Lung (tissue), 11 donors: ENCODE measurements at regions not wholly inside any gene's neighbourhood (a gene's known extent, or its start where the extent isn't known, plus 50 kb on each side); places are given as distances from the start of the nearest gene placed in this dataset.

ENCODE experiments used
- ATAC-seq: fragments of 200-7000 bp; cut with Tn5 transposase; one replicate; pipeline ENCODE4 v1.9.1; 2020; ENCODE audit warnings: moderate number of reproducible peaks; ENCODE audit not compliant: insufficient read depth, low FRiP score
- DNase-seq, 3 donors: peaks; one replicate each; pipeline ENCODE4 v3.0.0-alpha.2; 2013 to 2017
- H3K27ac ChIP-seq, 2 donors: one replicate each; pipeline ENCODE4 v1.5.1; 2013; ENCODE audit warnings: mild to moderate bottlenecking in 2 of 2, moderate library complexity in 2 of 2, control low read depth in 1 of 2, inconsistent platforms in 1 of 2, low read depth in 1 of 2, low read length in 1 of 2
- H3K27me3 ChIP-seq, 3 donors: one replicate each; pipeline ENCODE4 v1.5.1; 2013; ENCODE audit warnings: low read length in 2 of 3; ENCODE audit not compliant: control insufficient read depth in 3 of 3, insufficient read depth in 3 of 3
- H3K36me3 ChIP-seq, 4 donors: one replicate each; pipeline ENCODE4 v1.5.1; 2013; ENCODE audit warnings: low read length in 4 of 4, mild to moderate bottlenecking in 1 of 4, moderate library complexity in 1 of 4; ENCODE audit not compliant: control insufficient read depth in 4 of 4, insufficient read depth in 4 of 4
- H3K4me1 ChIP-seq, 5 donors: one replicate each; pipeline ENCODE4 v1.5.1; 2013; ENCODE audit warnings: low read length in 5 of 5, mild to moderate bottlenecking in 2 of 5, moderate library complexity in 1 of 5; ENCODE audit not compliant: control insufficient read depth in 5 of 5, insufficient read depth in 5 of 5
- H3K4me3 ChIP-seq: one replicate; pipeline ENCODE4 v1.5.1; 2013; ENCODE audit warnings: mild to moderate bottlenecking, control low read depth, moderate library complexity
- H3K9ac ChIP-seq, 2 donors: one replicate each; pipeline ENCODE4 v1.5.1; 2013; ENCODE audit warnings: low read length in 2 of 2, control low read depth in 1 of 2; ENCODE audit not compliant: insufficient read depth in 1 of 2
- H3K9me3 ChIP-seq, 4 donors: one replicate each; pipeline ENCODE4 v1.5.1; 2013; ENCODE audit warnings: low read length in 3 of 4, mild to moderate bottlenecking in 1 of 4, moderate library complexity in 1 of 4; ENCODE audit not compliant: control insufficient read depth in 4 of 4, insufficient read depth in 3 of 4
- CTCF ChIP-seq: IDR thresholded peaks from 2 replicates; pipeline ENCODE4 v1.5.1; 2012; ENCODE audit warnings: mild to moderate bottlenecking; ENCODE audit errors: control extremely low read depth, extremely low read depth
- WGBS, 2 donors: extraction: QIAGEN DNeasy Blood & Tissue Kit; methylation state at CpG; one replicate each; pipeline ENCODE4 v1.1.7; 2013; 5-methylcytosine and 5-hydroxymethylcytosine counted together
- donor health status: control.
- donor health status: control.
- donor health status: Bipolar disorder and iron deficiency.
- donor health status: healthy.
- donor health status: DM: yes; HTN: yes; CAD: no.

GRCh38 chr6:134523051-134523450, 205.1 kb upstream of the SGK1 start:
- Histone ChIP-seq H3K9ac (no peak overlapping the region), H3K4me3 (no peak overlapping the region), H3K36me3 (no peaks in the 10 kb centered on the region), H3K27me3 (no peaks in the 10 kb centered on the region), H3K9me3 (no peaks in the 10 kb centered on the region), H3K27ac (no peak overlapping the region), H3K4me1 (peaks cover 1 to 22% (median 12%) of the 10 kb centered on the region in 5 donors)
- ATAC-seq (no peak), DNase-seq (no peak)
- 90 to 96% methylated on average over 1 of the region's 1 CpG for whole genome bisulfite sequencing, 2 donors
- no peak for TF ChIP-seq CTCF

DNA sequence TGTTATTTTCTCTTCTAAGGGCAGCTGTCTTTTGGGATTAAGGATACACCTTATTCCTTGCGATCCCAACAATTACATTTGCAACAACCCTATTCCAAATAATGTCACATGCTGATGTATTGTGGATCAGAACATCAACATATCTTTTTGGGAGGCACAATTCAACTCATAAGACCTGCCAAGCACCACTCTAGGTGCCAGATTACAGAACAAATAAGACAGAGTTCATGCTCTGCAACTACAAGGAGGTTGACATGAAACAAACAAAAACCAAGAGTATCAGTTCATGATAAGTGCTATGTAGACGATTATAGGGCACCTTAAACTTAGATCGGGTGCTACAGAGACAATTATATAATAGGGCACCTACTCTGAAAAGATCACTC, 203.2 kb upstream of the SGK1 start:
- ATAC-seq (no peak), DNase-seq (no peak)
- WGBS, 2 donors, result 74 to 77% methylated on average over 3 of the region's 3 CpGs
- Histone ChIP-seq H3K9ac (no peak overlapping the region), H3K4me3 (no peak overlapping the region), H3K27ac (no peak overlapping the region), H3K36me3 (no peaks in the 10 kb centered on the region), H3K9me3 (no peaks in the 10 kb centered on the region), H3K27me3 (no peaks in the 10 kb centered on the region), H3K4me1 (peaks cover 1 to 33% (median 10%) of the 10 kb centered on the region in 5 donors)
- no peak for TF ChIP-seq CTCF

GRCh38 chr6:134520181-134521115, 202.5 kb upstream of the SGK1 start:
- ATAC-seq, result no peak
- Histone ChIP-seq H3K4me3 (no peak overlapping the region), H3K4me1 (peaks cover 1 to 33% (median 8%) of the 10 kb centered on the region in 5 donors), H3K36me3 (no peaks in the 10 kb centered on the region), H3K27me3 (no peaks in the 10 kb centered on the region), H3K9me3 (no peaks in the 10 kb centered on the region), H3K9ac (no peak overlapping the region), H3K27ac (no peak overlapping the region)
- TF ChIP-seq CTCF, result no peak
- WGBS, 2 donors, result 80 to 88% methylated on average over 12 of the region's 12 CpGs
- DNase-seq, result no peak
